HEK293T (cell line): ENCODE measurements at regions not wholly inside any gene's neighbourhood (a gene's known extent, or its start where the extent isn't known, plus 50 kb on each side); places are given as distances from the start of the nearest gene placed in this dataset.

Experiments
- FOXM1 ChIP-seq: fragments of 450-650 bp; IDR thresholded peaks from 2 replicates; pipeline ENCODE4 v1.6.1; 2017; ENCODE audit warnings: mild to moderate bottlenecking, borderline replicate concordance
- L3MBTL2 ChIP-seq: fragments of 450-650 bp; conservative IDR thresholded peaks from 2 replicates; pipeline ENCODE4 v1.6.1; 2016; ENCODE audit warnings: mild to moderate bottlenecking
- SUZ12 ChIP-seq: fragments of 450-650 bp; IDR thresholded peaks from 2 replicates; pipeline ENCODE4 v1.6.1; 2016; ENCODE audit warnings: mild to moderate bottlenecking
- TARDBP ChIP-seq: fragments of 450-650 bp; IDR thresholded peaks from 2 replicates; pipeline ENCODE4 v1.6.1; 2016

DNA sequence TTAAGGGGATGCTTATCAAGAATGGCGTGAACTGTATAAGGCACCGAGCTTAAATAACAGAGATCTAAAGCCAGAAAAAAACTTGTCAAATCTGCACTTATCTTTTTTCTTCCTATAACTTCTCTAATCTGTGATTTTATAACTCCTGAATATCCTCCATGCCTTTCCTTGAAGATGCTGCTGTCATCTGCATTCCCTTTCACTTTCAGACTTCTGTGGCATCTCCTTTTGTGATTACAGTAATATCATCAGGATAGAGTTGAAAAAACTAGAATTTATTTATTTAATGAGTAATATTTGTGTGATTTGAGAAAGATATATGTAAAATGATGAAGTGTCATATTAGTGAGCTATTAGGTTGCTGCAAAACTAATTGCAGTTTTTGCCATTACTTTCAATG, 357.8 kb upstream of the PTBP2 start:
- no peak for TF ChIP-seq FOXM1
- TF ChIP-seq TARDBP, result no peak
- TF ChIP-seq SUZ12, result no peak
- TF ChIP-seq L3MBTL2, result no peak
